Stomach (tissue), 8 donors: ENCODE measurements at regions not wholly inside any gene's neighbourhood (a gene's known extent, or its start where the extent isn't known, plus 50 kb on each side); places are given as distances from the start of the nearest gene placed in this dataset.

Experiments
- DNase-seq, 2 donors: peaks; one replicate each; pipeline versions ENCODE4 v3.0.0 to v3.0.0-alpha.2; 2013 to 2019
- H3K27ac ChIP-seq, 5 donors: fragments of 200-600 bp in 4 of 5; sonication (generic) in 4 of 5; one replicate each; pipeline ENCODE4 v1.5.1; 2013 to 2019; ENCODE audit warnings: mild to moderate bottlenecking in 1 of 5, moderate library complexity in 1 of 5
- H3K27me3 ChIP-seq, 3 donors: fragments of 200-600 bp; sonication (generic); one replicate each; pipeline ENCODE4 v1.5.1; 2017 to 2019; ENCODE audit warnings: mixed run types in 1 of 3
- H3K36me3 ChIP-seq, 4 donors: fragments of 200-600 bp; sonication (generic); 1 replicate in 3 of 4; 2 replicates in 1 of 4; pipeline ENCODE4 v1.5.1; 2016 to 2019
- H3K4me1 ChIP-seq, 4 donors: fragments of 200-600 bp; sonication (generic); one replicate each; pipeline ENCODE4 v1.5.1; 2016 to 2019
- H3K4me3 ChIP-seq, 4 donors: fragments of 200-600 bp; sonication (generic) in 3 of 4; one replicate each; pipeline ENCODE4 v1.5.1; 2016 to 2019; ENCODE audit warnings: mild to moderate bottlenecking in 1 of 4
- H3K9me3 ChIP-seq, 4 donors: fragments of 200-600 bp; sonication (generic); one replicate each; pipeline ENCODE4 v1.5.1; 2016 to 2019
- CTCF ChIP-seq, 7 experiments: fragments of 450-650 bp in 4 of 7; fragments of 200-600 bp in 3 of 7; sonication (generic) in 3 of 7; IDR thresholded peaks; one replicate each; pipeline ENCODE4 v1.5.1; 2016 to 2019; ENCODE audit warnings: antibody characterized with exemption in 7 of 7, control low read depth in 2 of 7, mild to moderate bottlenecking in 1 of 7
- EP300 ChIP-seq: sonication (generic); formaldehyde crosslinking; IDR thresholded peaks from one replicate; pipeline ENCODE4 v1.6.1; 2017; ENCODE audit warnings: antibody characterized with exemption
- POLR2A ChIP-seq, 4 donors: fragments of 450-650 bp; IDR thresholded peaks; one replicate each; pipeline ENCODE4 v1.6.1; 2016; ENCODE audit warnings: antibody characterized with exemption in 4 of 4, control low read depth in 2 of 4, mild to moderate bottlenecking in 1 of 4, moderate library complexity in 1 of 4
- POLR2AphosphoS5 ChIP-seq, 3 donors: sonication (generic); formaldehyde crosslinking; IDR thresholded peaks; one replicate each; pipeline ENCODE4 v1.6.1; 2016; ENCODE audit warnings: antibody characterized with exemption in 3 of 3
- WGBS, 5 donors: extraction: QIAGEN DNeasy Blood & Tissue Kit in 3 of 5; methylation state at CpG; one replicate each; pipeline versions ENCODE4 v1.1.5 to v1.1.7; 2013 to 2018; 5-methylcytosine and 5-hydroxymethylcytosine counted together
- intact Hi-C: fragments of 100-400 bp; cut with DNase I; formaldehyde crosslinking; loops from one replicate; pipeline ENCODE4 v1.15.1; 2023; ENCODE audit warnings: low total_unique reads
- donor health status: healthy with polysubstance abuse.
- donor health status: Bipolar disorder and iron deficiency.
- donor health status: healthy.

DNA sequence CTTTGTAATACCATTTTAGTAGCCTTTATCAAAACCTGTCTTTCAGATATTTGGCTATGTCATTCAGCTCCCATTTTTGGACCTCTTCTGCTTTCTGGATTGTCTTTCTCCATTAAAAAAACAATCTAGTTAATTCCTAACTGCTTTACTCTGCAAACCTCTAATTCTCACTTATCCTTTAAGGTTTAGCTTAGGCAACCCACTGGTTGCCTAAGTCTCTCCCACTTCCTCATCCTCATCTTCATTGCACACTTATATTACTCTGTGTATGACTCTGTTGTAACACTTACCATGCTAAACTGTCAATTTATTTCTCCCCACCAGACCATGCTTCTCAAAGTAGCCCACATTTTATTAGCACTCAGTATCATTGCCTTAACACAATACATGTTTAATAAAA lies 205.0 kb upstream of the DMRTA1 start:
- Histone ChIP-seq H3K4me3 (no peak overlapping the region), H3K9me3 (no peaks in the 10 kb centered on the region), H3K36me3 (no peaks in the 10 kb centered on the region), H3K4me1 (peaks cover 0 to 11% (median 0%) of the 10 kb centered on the region in 4 donors), H3K27me3 (no peaks in the 10 kb centered on the region), H3K27ac (no peak overlapping the region)
- TF ChIP-seq CTCF (IDR thresholded peaks at IDR 0.05) (no peak), POLR2A (IDR thresholded peaks at IDR 0.05) (no peak)
- DNase-seq, result no peak
- intact Hi-C loops, result no loop called here

DNA sequence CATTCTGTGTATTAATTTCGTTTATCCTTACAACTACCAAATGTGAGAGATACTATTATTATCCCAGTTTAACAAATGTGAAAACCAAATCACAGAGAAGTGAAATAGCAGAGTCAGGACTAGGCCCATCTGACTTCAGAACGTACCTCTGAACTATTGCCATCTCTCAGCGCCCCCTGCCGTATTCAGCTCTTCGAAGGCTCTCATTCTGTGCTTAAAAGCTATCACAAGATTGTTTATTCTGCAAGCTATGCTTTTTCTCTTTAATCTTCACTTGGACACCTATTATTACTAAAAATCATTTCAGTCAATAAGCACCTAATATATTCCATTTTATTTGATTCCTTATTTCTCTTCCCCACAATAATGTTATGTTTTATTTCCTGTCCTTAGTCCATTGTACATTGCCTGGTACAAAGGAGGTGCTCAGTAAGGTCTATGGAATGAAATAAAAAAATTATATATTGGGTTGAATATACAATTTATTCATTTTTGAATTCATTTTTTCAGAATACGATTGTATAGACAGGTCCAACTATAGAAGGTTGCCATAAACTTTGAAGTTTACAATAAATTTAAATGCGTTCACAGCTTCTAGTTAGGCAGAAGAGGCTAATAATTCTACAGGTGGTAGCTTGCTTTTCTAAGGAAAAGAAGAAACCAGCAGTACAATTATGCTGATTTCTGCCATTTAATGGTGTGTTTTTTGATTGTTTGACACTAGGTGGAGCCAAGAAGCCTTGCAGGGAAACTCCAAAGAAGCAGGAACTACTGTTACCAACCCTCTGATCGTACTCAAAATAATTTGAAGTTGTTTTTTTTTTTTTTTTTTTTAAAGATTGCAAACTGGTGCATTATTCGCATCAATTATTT lies 202.2 kb upstream of the DMRTA1 start:
- no peaks in the 10 kb centered on the region for H3K27me3 ChIP-seq
- H3K27ac ChIP-seq, result no peak overlapping the region
- H3K4me1 ChIP-seq, result no peaks in the 10 kb centered on the region
- no peak for TF ChIP-seq POLR2A (IDR thresholded peaks at IDR 0.05)
- no peak for TF ChIP-seq EP300
- TF ChIP-seq POLR2AphosphoS5 (IDR thresholded peaks at IDR 0.05), result no peak
- peak in 3 of 7 experiments; percentile 16 to 33 (median 27) for TF ChIP-seq CTCF (IDR thresholded peaks at IDR 0.05)
- 32 to 41% (median 38%) methylated on average over 9 of the region's 9 CpGs for WGBS, 5 donors
- no peaks in the 10 kb centered on the region for H3K9me3 ChIP-seq
- H3K4me3 ChIP-seq, result no peak overlapping the region
- H3K36me3 ChIP-seq, result no peaks in the 10 kb centered on the region
- DNase-seq, result peak; percentile 40 to 67
- intact Hi-C loops, result no loop called here

DNA sequence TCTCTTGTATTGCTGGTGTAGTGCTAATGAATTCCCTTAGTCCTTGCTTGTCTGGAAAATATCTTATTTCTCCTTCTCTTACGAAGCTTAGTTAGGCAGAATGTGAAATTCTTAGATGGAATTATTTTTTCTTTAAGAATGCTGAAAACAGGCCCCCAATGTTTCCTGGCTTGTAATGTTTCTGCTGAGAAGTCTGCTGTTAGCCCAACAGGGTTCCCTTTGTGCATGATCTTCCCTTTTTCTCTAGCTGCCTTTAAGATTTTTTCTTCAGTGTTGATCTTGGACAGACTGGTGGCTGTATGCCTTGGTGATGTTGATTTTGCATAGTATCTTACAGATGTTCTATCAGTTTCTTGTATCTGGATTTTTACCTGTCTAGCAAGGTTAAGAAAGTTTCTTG lies 191.3 kb upstream of the DMRTA1 start:
- H3K36me3 ChIP-seq, result no peaks in the 10 kb centered on the region
- intact Hi-C loops, result no loop called here
- no peak overlapping the region for H3K4me3 ChIP-seq
- no peak for TF ChIP-seq EP300
- no peak for TF ChIP-seq POLR2AphosphoS5 (IDR thresholded peaks at IDR 0.05)
- no peak for TF ChIP-seq POLR2A (IDR thresholded peaks at IDR 0.05)
- TF ChIP-seq CTCF (IDR thresholded peaks at IDR 0.05), result no peak
- no peak for DNase-seq
- H3K27ac ChIP-seq, result no peak overlapping the region
- 65 to 83% (median 76%) methylated on average over 1 of the region's 1 CpG for WGBS, 5 donors
- no peaks in the 10 kb centered on the region for H3K4me1 ChIP-seq
- H3K27me3 ChIP-seq, result no peaks in the 10 kb centered on the region
- peaks cover 8 to 37% (median 35%) of the 10 kb centered on the region in 4 donors for H3K9me3 ChIP-seq

DNA sequence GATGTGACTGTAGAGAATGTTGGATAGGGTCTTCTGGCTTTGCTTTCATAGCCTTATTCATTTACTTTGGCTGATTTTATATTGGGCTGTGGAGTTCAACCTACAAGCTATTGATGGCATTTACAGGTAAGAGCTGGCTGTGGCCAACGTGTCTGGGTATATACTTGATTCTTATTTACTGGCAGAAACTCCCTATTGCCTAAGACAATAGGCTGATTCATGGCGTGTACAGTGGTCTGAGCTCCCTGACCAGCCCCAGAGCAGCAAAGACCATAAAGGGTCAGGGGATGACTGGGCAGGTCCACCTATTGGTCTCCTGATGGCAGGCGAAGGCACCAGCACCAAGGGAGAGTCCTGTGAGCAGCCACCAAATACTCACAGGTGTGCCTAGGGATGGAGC lies 190.2 kb upstream of the DMRTA1 start:
- intact Hi-C loops, result no loop called here
- no peaks in the 10 kb centered on the region for H3K27me3 ChIP-seq
- H3K9me3 ChIP-seq, result peaks cover 3 to 27% (median 24%) of the 10 kb centered on the region in 4 donors
- H3K4me3 ChIP-seq, result no peak overlapping the region
- TF ChIP-seq CTCF (IDR thresholded peaks at IDR 0.05) (no peak), POLR2AphosphoS5 (IDR thresholded peaks at IDR 0.05) (no peak), EP300 (no peak), POLR2A (IDR thresholded peaks at IDR 0.05) (no peak)
- H3K27ac ChIP-seq, result no peak overlapping the region
- no peaks in the 10 kb centered on the region for H3K36me3 ChIP-seq
- no peaks in the 10 kb centered on the region for H3K4me1 ChIP-seq
- DNase-seq, result no peak
- 70 to 89% (median 82%) methylated on average over 3 of the region's 3 CpGs for WGBS, 5 donors
